Ovary (tissue), 3 donors: ENCODE measurements at regions not wholly inside any gene's neighbourhood (a gene's known extent, or its start where the extent isn't known, plus 50 kb on each side); places are given as distances from the start of the nearest gene placed in this dataset.

ENCODE experiments used
- CTCF ChIP-seq, 3 donors: fragments of 450-650 bp in 2 of 3; fragments of 200-600 bp in 1 of 3; IDR thresholded peaks; one replicate each; pipeline versions ENCODE4 v1.5.1 to v1.8.0; 2016 to 2022; ENCODE audit warnings: antibody characterized with exemption in 3 of 3, mild to moderate bottlenecking in 1 of 3
- EP300 ChIP-seq: sonication (generic); formaldehyde crosslinking; IDR thresholded peaks from one replicate; pipeline ENCODE4 v1.6.1; 2017; ENCODE audit warnings: antibody characterized with exemption
- POLR2A ChIP-seq: fragments of 450-650 bp; IDR thresholded peaks from one replicate; pipeline ENCODE4 v1.6.1; 2017; ENCODE audit warnings: antibody characterized with exemption, mild to moderate bottlenecking, moderate library complexity
- donor health status: DM: no; HTN: no; CAD: no.

- TF ChIP-seq POLR2A (no peak), CTCF (IDR thresholded peaks at IDR 0.05) (no peak), EP300 (no peak)
These were observed 104.9 kb upstream of the ZWINT start for GRCh38 chr10:56466005-56466404.
